ENCODE measurements at regions not wholly inside any gene's neighbourhood (a gene's known extent, or its start where the extent isn't known, plus 50 kb on each side); places are given as distances from the start of the nearest gene placed in this dataset.

DNA sequence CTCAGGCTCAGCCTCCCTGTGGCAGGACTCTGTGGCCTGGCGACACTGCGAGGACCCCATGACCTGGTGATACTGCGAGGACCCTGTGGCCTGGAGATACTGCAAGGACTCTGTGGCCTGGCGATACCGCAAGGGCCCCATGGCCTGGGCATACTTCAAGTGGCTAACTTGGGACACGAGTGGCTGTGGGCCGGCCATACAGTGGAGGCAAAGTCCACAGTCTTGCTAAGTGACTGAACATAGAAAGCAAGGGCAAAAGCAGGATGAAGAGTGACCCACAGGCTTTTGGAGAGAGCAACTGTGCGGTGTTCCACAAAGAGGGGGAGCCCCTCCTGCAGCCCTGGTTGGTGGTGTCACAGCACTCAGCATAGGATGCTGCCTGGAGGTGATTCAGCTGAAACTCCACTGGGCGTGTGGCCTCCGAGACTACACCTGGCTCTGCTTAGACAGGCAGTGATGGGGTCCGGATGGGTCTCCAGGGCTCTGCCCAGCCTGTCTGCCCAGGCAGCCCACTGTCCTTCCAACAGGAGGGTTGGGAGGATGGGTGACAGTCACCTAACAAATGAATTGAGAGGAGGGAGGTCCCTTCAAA lies 691.0 kb upstream of the HS6ST1 start:
- TF ChIP-seq JUND (IDR thresholded peaks at IDR 0.05): no peak
- TF ChIP-seq, protein P1, sequence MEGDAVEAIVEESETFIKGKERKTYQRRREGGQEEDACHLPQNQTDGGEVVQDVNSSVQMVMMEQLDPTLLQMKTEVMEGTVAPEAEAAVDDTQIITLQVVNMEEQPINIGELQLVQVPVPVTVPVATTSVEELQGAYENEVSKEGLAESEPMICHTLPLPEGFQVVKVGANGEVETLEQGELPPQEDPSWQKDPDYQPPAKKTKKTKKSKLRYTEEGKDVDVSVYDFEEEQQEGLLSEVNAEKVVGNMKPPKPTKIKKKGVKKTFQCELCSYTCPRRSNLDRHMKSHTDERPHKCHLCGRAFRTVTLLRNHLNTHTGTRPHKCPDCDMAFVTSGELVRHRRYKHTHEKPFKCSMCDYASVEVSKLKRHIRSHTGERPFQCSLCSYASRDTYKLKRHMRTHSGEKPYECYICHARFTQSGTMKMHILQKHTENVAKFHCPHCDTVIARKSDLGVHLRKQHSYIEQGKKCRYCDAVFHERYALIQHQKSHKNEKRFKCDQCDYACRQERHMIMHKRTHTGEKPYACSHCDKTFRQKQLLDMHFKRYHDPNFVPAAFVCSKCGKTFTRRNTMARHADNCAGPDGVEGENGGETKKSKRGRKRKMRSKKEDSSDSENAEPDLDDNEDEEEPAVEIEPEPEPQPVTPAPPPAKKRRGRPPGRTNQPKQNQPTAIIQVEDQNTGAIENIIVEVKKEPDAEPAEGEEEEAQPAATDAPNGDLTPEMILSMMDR (IDR thresholded peaks at IDR 0.05; ENCODE audit: low read depth, low read length, missing input control): no peak
- TF ChIP-seq, protein P2, sequence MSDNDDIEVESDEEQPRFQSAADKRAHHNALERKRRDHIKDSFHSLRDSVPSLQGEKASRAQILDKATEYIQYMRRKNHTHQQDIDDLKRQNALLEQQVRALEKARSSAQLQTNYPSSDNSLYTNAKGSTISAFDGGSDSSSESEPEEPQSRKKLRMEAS (IDR thresholded peaks at IDR 0.05): no peak
- TF ChIP-seq TAF1 (conservative IDR thresholded peaks at IDR 0.05): no peak
- no peak for TF ChIP-seq YY1 (IDR thresholded peaks at IDR 0.05)
- TF ChIP-seq GABPA (IDR thresholded peaks at IDR 0.05 in 1 of 2, conservative IDR thresholded peaks at IDR 0.05 in 1 of 2): no peak
- TF ChIP-seq, protein P3, sequence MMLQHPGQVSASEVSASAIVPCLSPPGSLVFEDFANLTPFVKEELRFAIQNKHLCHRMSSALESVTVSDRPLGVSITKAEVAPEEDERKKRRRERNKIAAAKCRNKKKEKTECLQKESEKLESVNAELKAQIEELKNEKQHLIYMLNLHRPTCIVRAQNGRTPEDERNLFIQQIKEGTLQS (IDR thresholded peaks at IDR 0.05): no peak
- no peak for TF ChIP-seq SP1 (IDR thresholded peaks at IDR 0.05)
- no peak for TF ChIP-seq NR2F2 (IDR thresholded peaks at IDR 0.05)
- TF ChIP-seq HNF4A (conservative IDR thresholded peaks at IDR 0.05): no peak
- no peak for TF ChIP-seq RAD21 (IDR thresholded peaks at IDR 0.05)
- TF ChIP-seq EGR1 (IDR thresholded peaks at IDR 0.05; ENCODE audit: low read depth in 2 of 2): no peak

All from liver (tissue), 3 donors.